Kidney (tissue), 13 donors: ENCODE measurements at regions not wholly inside any gene's neighbourhood (a gene's known extent, or its start where the extent isn't known, plus 50 kb on each side); places are given as distances from the start of the nearest gene placed in this dataset.

Experiments
- DNase-seq, 5 donors: peaks; one replicate each; pipeline ENCODE4 v3.0.0-alpha.2; 2013 to 2020
- FAIRE-seq: peaks from 2 replicates; lab custom pipeline; 2012; peaks lifted over from hg19 to GRCh38; lab: Jason Lieb, UNC
- H3K27ac ChIP-seq, 2 donors: one replicate each; pipeline ENCODE4 v1.7.0; 2013; ENCODE audit warnings: low read depth in 2 of 2, low read length in 2 of 2, inconsistent platforms in 1 of 2
- H3K27me3 ChIP-seq: one replicate; pipeline ENCODE4 v1.7.1; 2013; ENCODE audit warnings: low read length, inconsistent platforms; ENCODE audit not compliant: control insufficient read depth, insufficient read depth
- H3K36me3 ChIP-seq, 3 donors: one replicate each; pipeline versions ENCODE4 v1.7.0 to v1.7.1; 2013; ENCODE audit warnings: low read length in 3 of 3, control low read depth in 1 of 3, inconsistent platforms in 1 of 3; ENCODE audit not compliant: insufficient read depth in 3 of 3, control insufficient read depth in 2 of 3
- H3K4me1 ChIP-seq, 3 donors: one replicate each; pipeline versions ENCODE4 v1.7.0 to v1.7.1; 2013; ENCODE audit warnings: low read length in 3 of 3, inconsistent platforms in 1 of 3, low read depth in 1 of 3; ENCODE audit not compliant: control insufficient read depth in 2 of 3, insufficient read depth in 2 of 3
- H3K4me3 ChIP-seq, 3 donors: one replicate each; pipeline versions ENCODE4 v1.7.0 to v1.8.1; 2013; ENCODE audit warnings: low read length in 3 of 3, control low read depth in 1 of 3, inconsistent platforms in 1 of 3
- H3K9ac ChIP-seq, 3 donors: one replicate each; pipeline versions ENCODE4 v1.7.0 to v1.7.1; 2013; ENCODE audit warnings: low read length in 3 of 3, control low read depth in 1 of 3, inconsistent platforms in 1 of 3
- H3K9me3 ChIP-seq, 3 donors: one replicate each; pipeline versions ENCODE4 v1.7.0 to v1.7.1; 2013; ENCODE audit warnings: low read length in 3 of 3, control low read depth in 1 of 3, inconsistent platforms in 1 of 3; ENCODE audit not compliant: control insufficient read depth in 2 of 3, insufficient read depth in 1 of 3
- intact Hi-C: fragments of 100-400 bp; cut with DNase I; formaldehyde crosslinking; loops from one replicate; pipeline ENCODE4 v1.11.1; 2022
- TF ChIP-seq, protein P1 (sequence below): IDR thresholded peaks from 3 replicates; pipeline ENCODE4 v1.5.1; 2012; ENCODE audit warnings: mild to moderate bottlenecking, moderate library complexity, borderline replicate concordance; ENCODE audit not compliant: insufficient read depth; ENCODE audit errors: extremely low read depth
- donor health status: control.
- donor health status: control.
- donor health status: control.
- donor health status: control.
- donor health status: control.
- donor health status: DM: yes; HTN: yes; CAD: no.
- donor health status: Normal renal cell carcinoma (clear cell type).

- DNase-seq: no peak
- Histone ChIP-seq H3K9me3 (no peaks in the 10 kb centered on the region), H3K36me3 (no peaks in the 10 kb centered on the region), H3K4me3 (no peak overlapping the region), H3K27ac (no peak overlapping the region), H3K4me1 (no peaks in the 10 kb centered on the region), H3K27me3 (no peaks in the 10 kb centered on the region), H3K9ac (no peak overlapping the region)
- intact Hi-C loops: no loop called here
- no peak for FAIRE-seq
- TF ChIP-seq, protein P1, sequence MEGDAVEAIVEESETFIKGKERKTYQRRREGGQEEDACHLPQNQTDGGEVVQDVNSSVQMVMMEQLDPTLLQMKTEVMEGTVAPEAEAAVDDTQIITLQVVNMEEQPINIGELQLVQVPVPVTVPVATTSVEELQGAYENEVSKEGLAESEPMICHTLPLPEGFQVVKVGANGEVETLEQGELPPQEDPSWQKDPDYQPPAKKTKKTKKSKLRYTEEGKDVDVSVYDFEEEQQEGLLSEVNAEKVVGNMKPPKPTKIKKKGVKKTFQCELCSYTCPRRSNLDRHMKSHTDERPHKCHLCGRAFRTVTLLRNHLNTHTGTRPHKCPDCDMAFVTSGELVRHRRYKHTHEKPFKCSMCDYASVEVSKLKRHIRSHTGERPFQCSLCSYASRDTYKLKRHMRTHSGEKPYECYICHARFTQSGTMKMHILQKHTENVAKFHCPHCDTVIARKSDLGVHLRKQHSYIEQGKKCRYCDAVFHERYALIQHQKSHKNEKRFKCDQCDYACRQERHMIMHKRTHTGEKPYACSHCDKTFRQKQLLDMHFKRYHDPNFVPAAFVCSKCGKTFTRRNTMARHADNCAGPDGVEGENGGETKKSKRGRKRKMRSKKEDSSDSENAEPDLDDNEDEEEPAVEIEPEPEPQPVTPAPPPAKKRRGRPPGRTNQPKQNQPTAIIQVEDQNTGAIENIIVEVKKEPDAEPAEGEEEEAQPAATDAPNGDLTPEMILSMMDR: no peak
These were observed 819.1 kb downstream of the KCNJ18 start for GRCh38 chr17:22511431-22511830.

DNA sequence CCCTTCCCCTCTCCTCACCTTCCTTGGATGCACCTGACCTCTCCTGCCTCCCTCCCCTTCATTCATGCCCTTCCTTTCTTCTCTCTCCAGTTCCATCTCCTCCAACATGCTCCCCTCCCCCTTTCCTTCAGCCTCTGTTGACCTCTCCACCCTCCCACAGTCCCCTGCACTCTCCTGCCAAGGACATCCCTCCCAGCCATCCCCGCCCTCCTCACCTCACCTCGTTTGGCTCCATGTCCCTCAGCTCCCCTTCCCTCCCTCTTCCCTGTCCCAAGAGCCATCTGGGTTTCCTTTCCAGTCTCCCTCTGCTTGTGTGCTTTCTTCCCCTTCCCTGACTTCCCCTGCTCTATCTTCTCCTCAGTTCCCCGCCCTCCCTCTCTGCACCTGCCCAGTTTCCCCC lies 819.7 kb downstream of the KCNJ18 start:
- no peaks in the 10 kb centered on the region for H3K9me3 ChIP-seq
- no peaks in the 10 kb centered on the region for H3K4me1 ChIP-seq
- no peaks in the 10 kb centered on the region for H3K27me3 ChIP-seq
- H3K36me3 ChIP-seq: no peaks in the 10 kb centered on the region
- intact Hi-C loops: no loop called here
- H3K9ac ChIP-seq: no peak overlapping the region
- no peak overlapping the region for H3K27ac ChIP-seq
- DNase-seq (no peak), FAIRE-seq (no peak)
- no peak overlapping the region for H3K4me3 ChIP-seq
- TF ChIP-seq, protein P1: no peak

- Histone ChIP-seq H3K9ac (no peak overlapping the region), H3K9me3 (no peaks in the 10 kb centered on the region), H3K36me3 (no peaks in the 10 kb centered on the region), H3K4me1 (no peaks in the 10 kb centered on the region), H3K4me3 (no peak overlapping the region), H3K27ac (no peak overlapping the region), H3K27me3 (no peaks in the 10 kb centered on the region)
- TF ChIP-seq, protein P1: no peak
- FAIRE-seq: no peak
- no peak for DNase-seq
- intact Hi-C loops: no loop called here
These were observed 820.2 kb downstream of the KCNJ18 start for GRCh38 chr17:22512506-22512905.

DNA sequence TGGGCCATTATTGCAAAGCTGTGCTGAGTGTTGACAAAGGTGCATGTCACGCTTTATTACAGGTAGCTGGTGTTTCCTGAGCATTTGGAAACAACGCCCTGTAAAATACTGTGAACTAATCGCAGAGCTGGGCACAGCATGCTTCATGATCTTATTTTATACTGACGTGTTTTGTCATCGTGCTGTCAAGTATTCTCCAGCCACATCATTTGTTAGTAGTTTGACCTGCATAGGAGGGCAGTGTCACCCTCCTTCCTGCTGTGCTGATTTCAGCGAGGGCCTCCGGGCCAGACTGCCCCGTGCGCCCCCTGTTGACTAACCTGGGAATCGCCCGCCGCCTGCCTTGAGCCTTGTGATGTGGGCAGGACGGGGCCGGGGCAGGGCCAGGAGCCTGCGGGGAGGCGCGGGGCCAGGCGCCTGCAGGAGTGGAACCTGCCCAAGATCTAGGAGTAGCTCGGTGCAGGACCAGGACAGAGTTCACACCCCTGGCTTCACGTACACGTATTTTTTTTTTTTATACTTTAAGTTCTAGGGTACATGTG lies 820.7 kb downstream of the KCNJ18 start:
- Histone ChIP-seq H3K27me3 (no peaks in the 10 kb centered on the region), H3K4me3 (no peak overlapping the region), H3K9me3 (no peaks in the 10 kb centered on the region), H3K36me3 (no peaks in the 10 kb centered on the region), H3K9ac (no peak overlapping the region), H3K27ac (no peak overlapping the region), H3K4me1 (no peaks in the 10 kb centered on the region)
- no peak for DNase-seq
- no peak for FAIRE-seq
- intact Hi-C loops: no loop called here
- TF ChIP-seq, protein P1: no peak
